HG02852 (cell line): ENCODE measurements at regions not wholly inside any gene's neighbourhood (a gene's known extent, or its start where the extent isn't known, plus 50 kb on each side); places are given as distances from the start of the nearest gene placed in this dataset.
"Not testable (repeated sequence)": the region's sequence is repeated elsewhere in the genome, so short reads cannot be mapped to it uniquely, and the experiment has no call there.

Source experiments
- ATAC-seq: cut with Tn5 transposase; IDR thresholded peaks from one replicate; pipeline ENCODE4 v1.9.1; 2021; ENCODE audit warnings: mild to moderate bottlenecking, moderate library complexity; ENCODE audit not compliant: unreplicated experiment

- no peak for ATAC-seq
Observed at GRCh38 chr16:61435346-61435745, 600.9 kb downstream of the CDH8 start.

GRCh38 chr16:61432421-61432820, 603.8 kb downstream of the CDH8 start:
- no peak for ATAC-seq

GRCh38 chr16:61421111-61421510, 615.1 kb downstream of the CDH8 start:
- no peak for ATAC-seq

- ATAC-seq = no peak
Observed at GRCh38 chr16:61419791-61420190, 616.4 kb downstream of the CDH8 start.

- not testable (repeated sequence) for ATAC-seq
Observed at GRCh38 chr16:61418802-61419201, 617.4 kb downstream of the CDH8 start.

GRCh38 chr16:61415126-61415525, 621.1 kb downstream of the CDH8 start:
- no peak for ATAC-seq

- ATAC-seq = no peak
Observed at GRCh38 chr16:61413021-61413420, 623.2 kb downstream of the CDH8 start.

GRCh38 chr16:61412562-61412961, 623.7 kb downstream of the CDH8 start:
- no peak for ATAC-seq

- ATAC-seq = no peak
Observed at GRCh38 chr16:61409604-61410003, 626.6 kb downstream of the CDH8 start.

GRCh38 chr16:61403386-61403785, 632.9 kb downstream of the CDH8 start:
- ATAC-seq = no peak

- no peak for ATAC-seq
Observed at GRCh38 chr16:61391896-61392295, 644.3 kb downstream of the CDH8 start.

GRCh38 chr16:61390965-61391637, 645.1 kb downstream of the CDH8 start:
- no peak for ATAC-seq

GRCh38 chr16:61385392-61386071, 650.7 kb downstream of the CDH8 start:
- no peak for ATAC-seq

GRCh38 chr16:61382435-61382834, 653.8 kb downstream of the CDH8 start:
- ATAC-seq = no peak

- no peak for ATAC-seq
Observed at GRCh38 chr16:61379311-61379710, 656.9 kb downstream of the CDH8 start.

GRCh38 chr16:61374071-61374470, 662.2 kb downstream of the CDH8 start:
- ATAC-seq = no peak

- no peak for ATAC-seq
Observed at GRCh38 chr16:61371881-61372280, 664.4 kb downstream of the CDH8 start.

- no peak for ATAC-seq
Observed at GRCh38 chr16:61371388-61371787, 664.9 kb downstream of the CDH8 start.

GRCh38 chr16:61370564-61370963, 665.7 kb downstream of the CDH8 start:
- ATAC-seq = no peak

GRCh38 chr16:61366006-61366405, 670.2 kb downstream of the CDH8 start:
- ATAC-seq = no peak

- no peak for ATAC-seq
Observed at GRCh38 chr16:61364990-61365389, 671.2 kb downstream of the CDH8 start.

- ATAC-seq = no peak
Observed at GRCh38 chr16:61362585-61362984, 673.7 kb downstream of the CDH8 start.

- no peak for ATAC-seq
Observed at GRCh38 chr16:61344791-61345190, 691.4 kb downstream of the CDH8 start.
